ENCODE measurements at regions not wholly inside any gene's neighbourhood (a gene's known extent, or its start where the extent isn't known, plus 50 kb on each side); places are given as distances from the start of the nearest gene placed in this dataset.

DNA sequence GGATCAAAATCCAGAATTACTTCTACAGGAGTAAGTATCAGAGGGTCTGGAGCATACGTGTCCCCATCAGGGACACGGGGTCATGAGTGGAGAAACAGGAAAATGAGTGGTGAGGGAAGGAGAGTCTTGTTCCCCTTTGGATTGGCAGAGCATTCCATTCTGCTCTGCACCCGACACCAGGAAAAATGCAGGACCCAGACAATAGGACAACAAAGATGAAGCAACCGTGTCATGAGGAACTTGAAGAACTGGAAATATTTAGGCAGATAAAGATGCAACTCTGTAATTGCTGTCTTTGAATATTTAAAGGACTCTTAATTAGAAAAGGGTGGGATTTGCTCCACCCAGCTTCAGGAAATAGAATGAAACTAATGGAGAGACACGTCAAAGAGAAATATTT is 89.0 kb upstream of the BLID start:
- TF ChIP-seq CTCF (IDR thresholded peaks at IDR 0.05; ENCODE audit: low read length), result no peak
- no peak for TF ChIP-seq EZH2 (optimal IDR thresholded peaks at IDR 0.05; ENCODE audit: low read depth, low read length)
